Mucosa of descending colon (tissue), 3 donors: ENCODE measurements at regions not wholly inside any gene's neighbourhood (a gene's known extent, or its start where the extent isn't known, plus 50 kb on each side); places are given as distances from the start of the nearest gene placed in this dataset.

Source experiments
- ATAC-seq: fragments of 200-7000 bp; cut with Tn5 transposase; one replicate; pipeline ENCODE4 v1.9.1; 2020; ENCODE audit warnings: mild to moderate bottlenecking, moderate library complexity
- DNase-seq, 3 donors: peaks; one replicate each; pipeline ENCODE4 v3.0.0-alpha.2; 2020
- H3K36me3 ChIP-seq: fragments of 200-600 bp; one replicate; pipeline ENCODE4 v1.8.0; 2021; ENCODE audit warnings: low read depth, mild to moderate bottlenecking
- H3K4me1 ChIP-seq: fragments of 200-600 bp; one replicate; pipeline ENCODE4 v1.8.0; 2021; ENCODE audit warnings: low read depth, mild to moderate bottlenecking
- H3K4me3 ChIP-seq: fragments of 200-600 bp; one replicate; pipeline ENCODE4 v1.8.0; 2021; ENCODE audit warnings: mild to moderate bottlenecking
- H3K9me3 ChIP-seq: fragments of 200-600 bp; one replicate; pipeline ENCODE4 v1.8.0; 2021; ENCODE audit warnings: mild to moderate bottlenecking
- CTCF ChIP-seq: fragments of 200-600 bp; IDR thresholded peaks from one replicate; pipeline ENCODE4 v1.8.0; 2022; ENCODE audit warnings: antibody characterized with exemption, mild to moderate bottlenecking
- intact Hi-C, 2 donors: fragments of 100-400 bp; cut with DNase I in 1 of 2; cut with micrococcal nuclease in 1 of 2; formaldehyde crosslinking; loops; one replicate each; pipeline versions ENCODE4 v1.11.0 to v1.11.1; 2022; cut with DNase I, micrococcal nuclease
- donor health status: DM: no; HTN: no; CAD: no; lungs with moderate emphysema.
- donor health status: DM: no; HTN: no; CAD: no.
- donor health status: DM: no; HTN: yes; CAD: no.

GRCh38 chr5:128667152-128667551, 129.1 kb upstream of the FBN2 start:
- DNase-seq (no peak), ATAC-seq (no peak)
- H3K4me1 ChIP-seq, result no peaks in the 10 kb centered on the region
- no peaks in the 10 kb centered on the region for H3K36me3 ChIP-seq
- H3K9me3 ChIP-seq, result no peaks in the 10 kb centered on the region
- no peak for TF ChIP-seq CTCF
- no peak overlapping the region for H3K4me3 ChIP-seq
- intact Hi-C loops, result no loop called here

GRCh38 chr5:128667751-128668150, 129.7 kb upstream of the FBN2 start:
- Histone ChIP-seq H3K36me3 (no peaks in the 10 kb centered on the region), H3K4me1 (no peaks in the 10 kb centered on the region), H3K9me3 (no peaks in the 10 kb centered on the region), H3K4me3 (no peak overlapping the region)
- intact Hi-C loops, result no loop called here
- ATAC-seq (no peak), DNase-seq (no peak)
- TF ChIP-seq CTCF, result no peak

GRCh38 chr5:128668921-128669320, 130.9 kb upstream of the FBN2 start:
- ATAC-seq (no peak), DNase-seq (no peak)
- intact Hi-C loops, result no loop called here
- Histone ChIP-seq H3K4me1 (no peaks in the 10 kb centered on the region), H3K9me3 (no peaks in the 10 kb centered on the region), H3K4me3 (no peak overlapping the region), H3K36me3 (no peaks in the 10 kb centered on the region)
- no peak for TF ChIP-seq CTCF

GRCh38 chr5:128669803-128670202, 131.8 kb upstream of the FBN2 start:
- Histone ChIP-seq H3K4me1 (no peaks in the 10 kb centered on the region), H3K36me3 (no peaks in the 10 kb centered on the region), H3K9me3 (no peaks in the 10 kb centered on the region), H3K4me3 (no peak overlapping the region)
- DNase-seq, result no peak
- no peak for TF ChIP-seq CTCF
- ATAC-seq, result no peak
- intact Hi-C loops, result no loop called here

- TF ChIP-seq CTCF, result no peak
- intact Hi-C loops, result no loop called here
- H3K4me3 ChIP-seq, result no peak overlapping the region
- no peaks in the 10 kb centered on the region for H3K4me1 ChIP-seq
- no peaks in the 10 kb centered on the region for H3K36me3 ChIP-seq
- DNase-seq (no peak), ATAC-seq (no peak)
- H3K9me3 ChIP-seq, result no peaks in the 10 kb centered on the region
Observed at GRCh38 chr5:128671943-128672342, 133.9 kb upstream of the FBN2 start.

GRCh38 chr5:128673000-128673399, 135.0 kb upstream of the FBN2 start:
- no peaks in the 10 kb centered on the region for H3K36me3 ChIP-seq
- H3K4me1 ChIP-seq, result no peaks in the 10 kb centered on the region
- no peaks in the 10 kb centered on the region for H3K9me3 ChIP-seq
- H3K4me3 ChIP-seq, result no peak overlapping the region
- TF ChIP-seq CTCF, result no peak
- intact Hi-C loops, result no loop called here
- no peak for DNase-seq
- no peak for ATAC-seq
